SU-DHL-6 (cell line): ENCODE measurements at regions not wholly inside any gene's neighbourhood (a gene's known extent, or its start where the extent isn't known, plus 50 kb on each side); places are given as distances from the start of the nearest gene placed in this dataset.

Source experiments
- CTCF ChIP-seq: fragments of 200-600 bp; sonication (generic); IDR thresholded peaks from one replicate; pipeline ENCODE4 v1.5.1; 2017; ENCODE audit warnings: antibody characterized with exemption, mild to moderate bottlenecking, low read length, moderate library complexity; ENCODE audit not compliant: insufficient read depth, poor library complexity, severe bottlenecking
- EZH2phosphoT487 ChIP-seq: fragments of 200-600 bp; sonication (generic), shearing (Covaris generic); conservative IDR thresholded peaks from 2 replicates; pipeline ENCODE4 v1.6.1; 2018; ENCODE audit warnings: mild to moderate bottlenecking, antibody characterized with exemption, low read length, moderate library complexity, mixed read lengths

- no peak for TF ChIP-seq CTCF
- TF ChIP-seq EZH2phosphoT487: no peak
These were observed 210.6 kb downstream of the TFCP2L1 start for GRCh38 chr2:121074293-121074932.
